ENCODE measurements at regions not wholly inside any gene's neighbourhood (a gene's known extent, or its start where the extent isn't known, plus 50 kb on each side); places are given as distances from the start of the nearest gene placed in this dataset.

- H3K4me3 ChIP-seq (ENCODE audit: low read depth, low read length): no peak overlapping the region
- TF ChIP-seq CTCF (IDR thresholded peaks at IDR 0.05; ENCODE audit: insufficient read depth, low read length, poor library complexity, severe bottlenecking): no peak
- no peak for DNase-seq (ENCODE audit: low read depth)
- no peaks in the 10 kb centered on the region for H3K36me3 ChIP-seq (ENCODE audit: control insufficient read depth, insufficient read depth, low read length)
- H3K27me3 ChIP-seq (ENCODE audit: control insufficient read depth, insufficient read depth, low read length): no peaks in the 10 kb centered on the region
Observed at GRCh38 chr13:32849369-32849768, 166.9 kb upstream of the KL start.

- Histone ChIP-seq H3K36me3 (ENCODE audit: control insufficient read depth, insufficient read depth, low read length) (no peaks in the 10 kb centered on the region), H3K27me3 (ENCODE audit: control insufficient read depth, insufficient read depth, low read length) (no peaks in the 10 kb centered on the region), H3K4me3 (ENCODE audit: low read depth, low read length) (no peak overlapping the region)
- no peak for TF ChIP-seq CTCF (IDR thresholded peaks at IDR 0.05; ENCODE audit: insufficient read depth, low read length, poor library complexity, severe bottlenecking)
- DNase-seq (ENCODE audit: low read depth): no peak
Observed at GRCh38 chr13:32850316-32851052, 165.7 kb upstream of the KL start.

GRCh38 chr13:32851083-32852069 is 164.8 kb upstream of the KL start:
- DNase-seq (ENCODE audit: low read depth): no peak

GRCh38 chr13:32852526-32852925 is 163.7 kb upstream of the KL start:
- no peak overlapping the region for H3K4me3 ChIP-seq (ENCODE audit: low read depth, low read length)
- H3K36me3 ChIP-seq (ENCODE audit: control insufficient read depth, insufficient read depth, low read length): no peaks in the 10 kb centered on the region
- no peaks in the 10 kb centered on the region for H3K27me3 ChIP-seq (ENCODE audit: control insufficient read depth, insufficient read depth, low read length)
- no peak for DNase-seq (ENCODE audit: low read depth)
- TF ChIP-seq CTCF (IDR thresholded peaks at IDR 0.05; ENCODE audit: insufficient read depth, low read length, poor library complexity, severe bottlenecking): no peak

More at GRCh38 chr13:32851083-32852069, 164.8 kb upstream of the KL start:
- no peak overlapping the region for H3K4me3 ChIP-seq (ENCODE audit: low read depth, low read length)
- no peaks in the 10 kb centered on the region for H3K27me3 ChIP-seq (ENCODE audit: control insufficient read depth, insufficient read depth, low read length)
- TF ChIP-seq CTCF (IDR thresholded peaks at IDR 0.05; ENCODE audit: insufficient read depth, low read length, poor library complexity, severe bottlenecking): no peak
- H3K36me3 ChIP-seq (ENCODE audit: control insufficient read depth, insufficient read depth, low read length): no peaks in the 10 kb centered on the region

GRCh38 chr13:32857077-32857476 is 159.1 kb upstream of the KL start:
- Histone ChIP-seq H3K36me3 (ENCODE audit: control insufficient read depth, insufficient read depth, low read length) (no peaks in the 10 kb centered on the region), H3K27me3 (ENCODE audit: control insufficient read depth, insufficient read depth, low read length) (no peaks in the 10 kb centered on the region), H3K4me3 (ENCODE audit: low read depth, low read length) (no peak overlapping the region)
- no peak for TF ChIP-seq CTCF (IDR thresholded peaks at IDR 0.05; ENCODE audit: insufficient read depth, low read length, poor library complexity, severe bottlenecking)
- DNase-seq (ENCODE audit: low read depth): no peak

All from kidney epithelial cell (primary cell).